ENCODE measurements at regions not wholly inside any gene's neighbourhood (a gene's known extent, or its start where the extent isn't known, plus 50 kb on each side); places are given as distances from the start of the nearest gene placed in this dataset.

GRCh38 chr14:28102814-28103213 is 663.8 kb upstream of the FOXG1 start:
- H3K27ac ChIP-seq (ENCODE audit: low read length), result no peak overlapping the region
- POLR2A ChIA-PET, result no interaction called here

GRCh38 chr14:28113311-28113710 is 653.3 kb upstream of the FOXG1 start:
- no peak for ATAC-seq

More at GRCh38 chr14:28102814-28103213, 663.8 kb upstream of the FOXG1 start:
- H3K36me3 ChIP-seq (ENCODE audit: control insufficient read depth, insufficient read depth, low read length), result no peaks in the 10 kb centered on the region
- no peaks in the 10 kb centered on the region for H3K4me1 ChIP-seq (ENCODE audit: control insufficient read depth, insufficient read depth, low read length)
- no peaks in the 10 kb centered on the region for H3K9me3 ChIP-seq (ENCODE audit: control insufficient read depth, insufficient read depth, low read depth, low read length)
- H3K27me3 ChIP-seq (ENCODE audit: control insufficient read depth, insufficient read depth, low read length), result no peaks in the 10 kb centered on the region
- DNase-seq (ENCODE audit: low read depth, low spot score), result no peak
- in situ Hi-C loops (cut with HindIII; ENCODE audit: low pct_unique_long_range_greater_than_20kb, low sequenced_read_pairs), result no loop called here
- no TSS peak for BruUV-seq (replicated peaks)
- intact Hi-C loops (cut with micrococcal nuclease; ENCODE audit: unreplicated experiment), result no loop called here
- TF ChIP-seq TCF7L2 (IDR thresholded peaks at IDR 0.05; ENCODE audit: low read depth, low read length), result no peak
- no peak for TF ChIP-seq POLR2AphosphoS5 (IDR thresholded peaks at IDR 0.05; ENCODE audit: low read depth, low read length)
- no peak for TF ChIP-seq REST (IDR thresholded peaks at IDR 0.05; ENCODE audit: insufficient read depth in 1 of 2, low read depth in 2 of 2, low read length in 1 of 2)
- no peak for TF ChIP-seq CTCF (IDR thresholded peaks at IDR 0.05)
- TF ChIP-seq SIN3A (IDR thresholded peaks at IDR 0.05; ENCODE audit: borderline replicate concordance, insufficient read depth, low read depth, low read length), result no peak
- no peak overlapping the region for H3K4me3 ChIP-seq (ENCODE audit: low read depth in 2 of 2, low read length in 2 of 2)
- CTCF ChIA-PET, result no interaction called here
- no peak for ATAC-seq

More at GRCh38 chr14:28113311-28113710, 653.3 kb upstream of the FOXG1 start:
- Histone ChIP-seq H3K27ac (ENCODE audit: low read length) (no peak overlapping the region), H3K36me3 (ENCODE audit: control insufficient read depth, insufficient read depth, low read length) (no peaks in the 10 kb centered on the region), H3K4me3 (ENCODE audit: low read depth in 2 of 2, low read length in 2 of 2) (no peak overlapping the region), H3K9me3 (ENCODE audit: control insufficient read depth, insufficient read depth, low read depth, low read length) (no peaks in the 10 kb centered on the region), H3K27me3 (ENCODE audit: control insufficient read depth, insufficient read depth, low read length) (no peaks in the 10 kb centered on the region), H3K4me1 (ENCODE audit: control insufficient read depth, insufficient read depth, low read length) (no peaks in the 10 kb centered on the region)
- POLR2A ChIA-PET, result no interaction called here
- no peak for DNase-seq (ENCODE audit: low read depth, low spot score)
- in situ Hi-C loops (cut with HindIII; ENCODE audit: low pct_unique_long_range_greater_than_20kb, low sequenced_read_pairs), result no loop called here
- intact Hi-C loops (cut with micrococcal nuclease; ENCODE audit: unreplicated experiment), result no loop called here
- CTCF ChIA-PET, result no interaction called here
- no TSS peak for BruUV-seq (replicated peaks)
- TF ChIP-seq TCF7L2 (IDR thresholded peaks at IDR 0.05; ENCODE audit: low read depth, low read length) (no peak), REST (IDR thresholded peaks at IDR 0.05; ENCODE audit: insufficient read depth in 1 of 2, low read depth in 2 of 2, low read length in 1 of 2) (no peak), POLR2AphosphoS5 (IDR thresholded peaks at IDR 0.05; ENCODE audit: low read depth, low read length) (no peak), CTCF (IDR thresholded peaks at IDR 0.05) (no peak), SIN3A (IDR thresholded peaks at IDR 0.05; ENCODE audit: borderline replicate concordance, insufficient read depth, low read depth, low read length) (no peak)
